IMR-90 (cell line): ENCODE measurements at regions not wholly inside any gene's neighbourhood (a gene's known extent, or its start where the extent isn't known, plus 50 kb on each side); places are given as distances from the start of the nearest gene placed in this dataset.

ENCODE experiments used
- BHLHE40 ChIP-seq: fragments of 150-350 bp; IDR thresholded peaks from 2 replicates; pipeline ENCODE4 v1.6.1; 2016; ENCODE audit warnings: mild to moderate bottlenecking, low read depth, low read length
- CEBPB ChIP-seq: IDR thresholded peaks from 2 replicates; pipeline ENCODE4 v1.6.1; 2012; ENCODE audit warnings: low read depth, low read length, improper control_type of control experiment
- CTCF ChIP-seq: conservative IDR thresholded peaks from 2 replicates; pipeline ENCODE4 v1.5.1; 2012; ENCODE audit warnings: mild to moderate bottlenecking, low read depth, low read length, improper control_type of control experiment
- MXI1 ChIP-seq: IDR thresholded peaks from 2 replicates; pipeline ENCODE4 v1.6.1; 2012; ENCODE audit warnings: low read depth, mild to moderate bottlenecking, low read length, moderate library complexity, borderline replicate concordance
- POLR2A ChIP-seq: IDR thresholded peaks from 2 replicates; pipeline ENCODE4 v1.6.1; 2012; ENCODE audit warnings: mild to moderate bottlenecking, low read depth, low read length
- RAD21 ChIP-seq: IDR thresholded peaks from 2 replicates; pipeline ENCODE4 v1.6.1; 2012; ENCODE audit warnings: low read length, improper control_type of control experiment
- RCOR1 ChIP-seq: IDR thresholded peaks from 2 replicates; pipeline ENCODE4 v1.6.1; 2012; ENCODE audit warnings: mild to moderate bottlenecking, low read length, improper control_type of control experiment; ENCODE audit not compliant: insufficient replicate concordance
- RFX5 ChIP-seq: IDR thresholded peaks from 2 replicates; pipeline ENCODE4 v1.8.0; 2012; ENCODE audit warnings: low read depth, mild to moderate bottlenecking, low read length, moderate library complexity
- USF2 ChIP-seq: fragments of 150-350 bp; IDR thresholded peaks from 2 replicates; pipeline ENCODE4 v1.6.1; 2017; ENCODE audit warnings: mild to moderate bottlenecking, antibody characterized with exemption, low read length, low read depth

- no peak for TF ChIP-seq POLR2A
- no peak for TF ChIP-seq CTCF
- no peak for TF ChIP-seq RAD21
- no peak for TF ChIP-seq CEBPB
- no peak for TF ChIP-seq BHLHE40
- no peak for TF ChIP-seq RCOR1
- TF ChIP-seq RFX5 = no peak
- TF ChIP-seq USF2 = no peak
- no peak for TF ChIP-seq MXI1
Observed at GRCh38 chr18:78875016-78875777, 104.4 kb upstream of the SALL3 start.
